ENCODE measurements at regions not wholly inside any gene's neighbourhood (a gene's known extent, or its start where the extent isn't known, plus 50 kb on each side); places are given as distances from the start of the nearest gene placed in this dataset.

GRCh38 chr2:126769118-126769517, 113.2 kb downstream of the GYPC start:
- peak; percentile 22 to 41 for DNase-seq (ENCODE audit: low spot score in 2 of 2)
- no peak overlapping the region for H3K4me3 ChIP-seq
- no peaks in the 10 kb centered on the region for H3K4me1 ChIP-seq
- no peak overlapping the region for H3K27ac ChIP-seq
- TF ChIP-seq POLR2A (IDR thresholded peaks at IDR 0.05) (no peak), POLR2AphosphoS5 (IDR thresholded peaks at IDR 0.05) (no peak), EP300 (IDR thresholded peaks at IDR 0.05) (no peak)
- TF ChIP-seq, protein P1, sequence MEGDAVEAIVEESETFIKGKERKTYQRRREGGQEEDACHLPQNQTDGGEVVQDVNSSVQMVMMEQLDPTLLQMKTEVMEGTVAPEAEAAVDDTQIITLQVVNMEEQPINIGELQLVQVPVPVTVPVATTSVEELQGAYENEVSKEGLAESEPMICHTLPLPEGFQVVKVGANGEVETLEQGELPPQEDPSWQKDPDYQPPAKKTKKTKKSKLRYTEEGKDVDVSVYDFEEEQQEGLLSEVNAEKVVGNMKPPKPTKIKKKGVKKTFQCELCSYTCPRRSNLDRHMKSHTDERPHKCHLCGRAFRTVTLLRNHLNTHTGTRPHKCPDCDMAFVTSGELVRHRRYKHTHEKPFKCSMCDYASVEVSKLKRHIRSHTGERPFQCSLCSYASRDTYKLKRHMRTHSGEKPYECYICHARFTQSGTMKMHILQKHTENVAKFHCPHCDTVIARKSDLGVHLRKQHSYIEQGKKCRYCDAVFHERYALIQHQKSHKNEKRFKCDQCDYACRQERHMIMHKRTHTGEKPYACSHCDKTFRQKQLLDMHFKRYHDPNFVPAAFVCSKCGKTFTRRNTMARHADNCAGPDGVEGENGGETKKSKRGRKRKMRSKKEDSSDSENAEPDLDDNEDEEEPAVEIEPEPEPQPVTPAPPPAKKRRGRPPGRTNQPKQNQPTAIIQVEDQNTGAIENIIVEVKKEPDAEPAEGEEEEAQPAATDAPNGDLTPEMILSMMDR (IDR thresholded peaks at IDR 0.05): no peak
- H3K9me3 ChIP-seq: no peaks in the 10 kb centered on the region
- H3K27me3 ChIP-seq: no peaks in the 10 kb centered on the region
- no peaks in the 10 kb centered on the region for H3K36me3 ChIP-seq
- 56% methylated on average over 2 of the region's 3 CpGs for WGBS

- peak in 1 of 2 donors; percentile 25 for DNase-seq (ENCODE audit: low spot score in 2 of 2)
- no peaks in the 10 kb centered on the region for H3K4me1 ChIP-seq
Measured at GRCh38 chr2:126770466-126770865, 114.5 kb downstream of the GYPC start.

GRCh38 chr2:126771094-126771493, 115.1 kb downstream of the GYPC start:
- WGBS: 94% methylated on average over 6 of the region's 6 CpGs
- Histone ChIP-seq H3K36me3 (no peaks in the 10 kb centered on the region), H3K9me3 (no peaks in the 10 kb centered on the region), H3K4me3 (no peak overlapping the region), H3K4me1 (no peaks in the 10 kb centered on the region), H3K27ac (no peak overlapping the region), H3K27me3 (peaks cover under 1% of the 10 kb centered on the region)
- peak in 1 of 2 donors; percentile 17 for DNase-seq (ENCODE audit: low spot score in 2 of 2)
- TF ChIP-seq, protein P1 (IDR thresholded peaks at IDR 0.05): no peak
- TF ChIP-seq POLR2AphosphoS5 (IDR thresholded peaks at IDR 0.05): no peak
- no peak for TF ChIP-seq POLR2A (IDR thresholded peaks at IDR 0.05)
- TF ChIP-seq EP300 (IDR thresholded peaks at IDR 0.05): no peak

More at GRCh38 chr2:126770466-126770865, 114.5 kb downstream of the GYPC start:
- TF ChIP-seq EP300 (IDR thresholded peaks at IDR 0.05) (no peak), POLR2A (IDR thresholded peaks at IDR 0.05) (no peak)
- TF ChIP-seq, protein P1 (IDR thresholded peaks at IDR 0.05): no peak
- Histone ChIP-seq H3K27me3 (no peaks in the 10 kb centered on the region), H3K27ac (no peak overlapping the region), H3K4me3 (no peak overlapping the region), H3K36me3 (no peaks in the 10 kb centered on the region), H3K9me3 (no peaks in the 10 kb centered on the region)
- WGBS: 94% methylated on average over 2 of the region's 2 CpGs

DNA sequence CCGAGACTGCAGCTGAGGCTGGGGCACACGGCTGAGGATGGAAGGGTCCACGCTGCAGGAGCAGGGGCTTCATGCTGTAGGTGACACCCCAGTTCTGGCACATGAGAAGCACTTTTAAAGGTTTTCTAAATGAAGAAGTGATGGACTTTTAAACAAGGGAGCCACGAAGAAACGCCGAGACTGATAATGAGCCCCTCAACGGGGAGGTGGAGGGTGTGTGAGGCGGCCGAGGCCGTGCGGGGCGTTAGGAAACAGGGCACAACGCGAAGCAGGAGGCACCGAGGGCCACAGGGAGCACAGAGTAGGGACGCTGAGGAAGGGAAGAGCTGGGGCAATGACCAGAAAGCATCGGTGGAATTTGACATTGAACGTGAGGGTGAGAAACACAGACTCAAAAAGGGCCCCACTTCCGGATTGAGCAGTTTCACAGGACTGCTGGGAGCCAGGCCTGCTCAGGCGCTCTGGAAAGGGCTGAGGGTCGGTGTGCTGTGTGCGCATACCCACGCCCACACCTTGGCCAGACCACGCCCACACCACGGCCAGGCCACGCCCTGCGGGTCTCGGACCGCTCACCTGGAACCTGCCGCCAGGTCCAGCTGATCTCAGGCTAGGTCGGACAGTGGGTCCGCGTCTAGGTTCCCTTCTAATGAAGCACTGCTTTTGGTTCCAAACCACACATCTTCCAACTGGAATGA, 115.7 kb downstream of the GYPC start:
- Histone ChIP-seq H3K27me3 (peaks cover 5% of the 10 kb centered on the region), H3K36me3 (no peaks in the 10 kb centered on the region), H3K4me3 (no peak overlapping the region), H3K4me1 (peaks cover 4% of the 10 kb centered on the region), H3K27ac (no peak overlapping the region), H3K9me3 (no peaks in the 10 kb centered on the region)
- TF ChIP-seq EP300 (IDR thresholded peaks at IDR 0.05) (no peak), POLR2AphosphoS5 (IDR thresholded peaks at IDR 0.05) (no peak)
- TF ChIP-seq, protein P1 (IDR thresholded peaks at IDR 0.05): no peak
- 86% methylated on average over 32 of the region's 33 CpGs for WGBS
- peak in 1 of 2 donors; percentile 44 for DNase-seq (ENCODE audit: low spot score in 2 of 2)

- Histone ChIP-seq H3K4me3 (no peak overlapping the region), H3K36me3 (no peaks in the 10 kb centered on the region), H3K4me1 (peaks cover 13% of the 10 kb centered on the region), H3K27me3 (peaks cover 5% of the 10 kb centered on the region), H3K27ac (no peak overlapping the region), H3K9me3 (no peaks in the 10 kb centered on the region)
- WGBS: 87% methylated on average over 5 of the region's 6 CpGs
- TF ChIP-seq POLR2AphosphoS5 (IDR thresholded peaks at IDR 0.05): no peak
- TF ChIP-seq, protein P1 (IDR thresholded peaks at IDR 0.05): no peak
- TF ChIP-seq EP300 (IDR thresholded peaks at IDR 0.05): no peak
- TF ChIP-seq POLR2A (IDR thresholded peaks at IDR 0.05): no peak
- no peak for DNase-seq (ENCODE audit: low spot score in 2 of 2)
Measured at GRCh38 chr2:126774290-126774689, 118.3 kb downstream of the GYPC start.

Measured in suprapubic skin (tissue), 4 donors.